ENCODE measurements at regions not wholly inside any gene's neighbourhood (a gene's known extent, or its start where the extent isn't known, plus 50 kb on each side); places are given as distances from the start of the nearest gene placed in this dataset.

GRCh38 chr6:43901733-43902230 is 131.8 kb downstream of the VEGFA start:
- H3K4me2 ChIP-seq (ENCODE audit: low read depth, low read length, poor library complexity, severe bottlenecking), result no peak overlapping the region
- no peaks in the 10 kb centered on the region for H3K27me3 ChIP-seq (ENCODE audit: insufficient read depth, low read length, poor library complexity, severe bottlenecking)
- H3F3A ChIP-seq (ENCODE audit: low read depth), result no peaks in the 10 kb centered on the region
- no peak overlapping the region for H3K9ac ChIP-seq (ENCODE audit: low read depth, low read length, poor library complexity, severe bottlenecking)
- H4K20me1 ChIP-seq (ENCODE audit: insufficient read depth, low read length, poor library complexity, severe bottlenecking), result no peaks in the 10 kb centered on the region
- TF ChIP-seq CTCF (conservative IDR thresholded peaks at IDR 0.05; ENCODE audit: low read length) (no peak), EZH2phosphoT487 (IDR thresholded peaks at IDR 0.05; ENCODE audit: borderline replicate concordance) (no peak)
- no peak overlapping the region for H2AFZ ChIP-seq (ENCODE audit: low read length)
- H3K9me2 ChIP-seq (replicated peaks; ENCODE audit: low read depth, low read length), result no peaks in the 10 kb centered on the region
- H3K79me2 ChIP-seq (ENCODE audit: insufficient read depth, low read length), result no peaks in the 10 kb centered on the region
- H3K9me3 ChIP-seq (ENCODE audit: insufficient read depth, low read depth, low read length), result no peaks in the 10 kb centered on the region
- H3K4me1 ChIP-seq (ENCODE audit: insufficient read depth, low read length, poor library complexity, severe bottlenecking), result no peaks in the 10 kb centered on the region
- no peaks in the 10 kb centered on the region for H3K36me3 ChIP-seq (ENCODE audit: insufficient read depth, low read length)
- no peak overlapping the region for H3K4me3 ChIP-seq (ENCODE audit: low read length, poor library complexity, severe bottlenecking)

- Histone ChIP-seq H3K9ac (ENCODE audit: low read depth, low read length, poor library complexity, severe bottlenecking) (no peak overlapping the region), H4K20me1 (ENCODE audit: insufficient read depth, low read length, poor library complexity, severe bottlenecking) (no peaks in the 10 kb centered on the region), H3K4me1 (ENCODE audit: insufficient read depth, low read length, poor library complexity, severe bottlenecking) (no peaks in the 10 kb centered on the region), H3F3A (ENCODE audit: low read depth) (no peaks in the 10 kb centered on the region), H3K27me3 (ENCODE audit: insufficient read depth, low read length, poor library complexity, severe bottlenecking) (no peaks in the 10 kb centered on the region), H3K9me2 (replicated peaks; ENCODE audit: low read depth, low read length) (no peaks in the 10 kb centered on the region), H3K9me3 (ENCODE audit: insufficient read depth, low read depth, low read length) (no peaks in the 10 kb centered on the region), H3K4me2 (ENCODE audit: low read depth, low read length, poor library complexity, severe bottlenecking) (no peak overlapping the region), H3K4me3 (ENCODE audit: low read length, poor library complexity, severe bottlenecking) (no peak overlapping the region), H3K36me3 (ENCODE audit: insufficient read depth, low read length) (no peaks in the 10 kb centered on the region), H2AFZ (ENCODE audit: low read length) (no peak overlapping the region), H3K79me2 (ENCODE audit: insufficient read depth, low read length) (no peaks in the 10 kb centered on the region)
- no peak for TF ChIP-seq CTCF (conservative IDR thresholded peaks at IDR 0.05; ENCODE audit: low read length)
- TF ChIP-seq EZH2phosphoT487 (IDR thresholded peaks at IDR 0.05; ENCODE audit: borderline replicate concordance), result no peak
Measured at GRCh38 chr6:43900916-43901732, 131.1 kb downstream of the VEGFA start.

GRCh38 chr6:43900560-43900915 is 130.5 kb downstream of the VEGFA start:
- no peaks in the 10 kb centered on the region for H3K9me3 ChIP-seq (ENCODE audit: insufficient read depth, low read depth, low read length)
- no peak for TF ChIP-seq CTCF (conservative IDR thresholded peaks at IDR 0.05; ENCODE audit: low read length)
- no peak for TF ChIP-seq EZH2phosphoT487 (IDR thresholded peaks at IDR 0.05; ENCODE audit: borderline replicate concordance)
- no peaks in the 10 kb centered on the region for H3K9me2 ChIP-seq (replicated peaks; ENCODE audit: low read depth, low read length)
- no peak overlapping the region for H3K9ac ChIP-seq (ENCODE audit: low read depth, low read length, poor library complexity, severe bottlenecking)
- no peaks in the 10 kb centered on the region for H3K36me3 ChIP-seq (ENCODE audit: insufficient read depth, low read length)
- no peak overlapping the region for H3K4me3 ChIP-seq (ENCODE audit: low read length, poor library complexity, severe bottlenecking)
- H3K4me1 ChIP-seq (ENCODE audit: insufficient read depth, low read length, poor library complexity, severe bottlenecking), result no peaks in the 10 kb centered on the region
- no peaks in the 10 kb centered on the region for H3K27me3 ChIP-seq (ENCODE audit: insufficient read depth, low read length, poor library complexity, severe bottlenecking)
- H4K20me1 ChIP-seq (ENCODE audit: insufficient read depth, low read length, poor library complexity, severe bottlenecking), result no peaks in the 10 kb centered on the region
- H2AFZ ChIP-seq (ENCODE audit: low read length), result no peak overlapping the region
- H3K79me2 ChIP-seq (ENCODE audit: insufficient read depth, low read length), result no peaks in the 10 kb centered on the region
- no peak overlapping the region for H3K4me2 ChIP-seq (ENCODE audit: low read depth, low read length, poor library complexity, severe bottlenecking)
- H3F3A ChIP-seq (ENCODE audit: low read depth), result no peaks in the 10 kb centered on the region
